NCI-H524 (cell line): ENCODE measurements at regions not wholly inside any gene's neighbourhood (a gene's known extent, or its start where the extent isn't known, plus 50 kb on each side); places are given as distances from the start of the nearest gene placed in this dataset.
"Not testable (repeated sequence)": the region's sequence is repeated elsewhere in the genome, so short reads cannot be mapped to it uniquely, and the experiment has no call there.

Experiments used
- DNase-seq, 2 experiments: peaks; one replicate each; lab custom pipeline; 2025; lab: John Stamatoyannopoulos, UW

DNA sequence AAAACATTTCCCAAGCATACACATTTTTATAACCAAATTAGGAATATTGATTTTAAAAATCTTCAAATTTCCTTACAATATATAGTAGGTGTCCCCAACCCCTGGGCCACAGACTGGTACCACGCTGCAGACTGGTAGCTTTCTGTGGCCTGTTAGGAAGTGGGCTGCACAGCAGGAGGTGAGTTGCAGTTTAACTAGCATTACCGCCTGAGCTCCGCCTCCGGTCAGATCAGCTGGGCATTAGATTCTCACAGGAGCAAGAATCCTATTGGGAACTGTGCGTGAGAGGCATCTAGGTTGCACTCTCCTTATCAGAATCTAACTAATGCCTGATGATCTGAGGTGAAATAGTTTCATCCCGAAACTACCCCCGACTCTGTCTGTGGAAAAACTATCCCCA lies 62.1 kb downstream of the ZWINT start:
- no peak for DNase-seq

DNA sequence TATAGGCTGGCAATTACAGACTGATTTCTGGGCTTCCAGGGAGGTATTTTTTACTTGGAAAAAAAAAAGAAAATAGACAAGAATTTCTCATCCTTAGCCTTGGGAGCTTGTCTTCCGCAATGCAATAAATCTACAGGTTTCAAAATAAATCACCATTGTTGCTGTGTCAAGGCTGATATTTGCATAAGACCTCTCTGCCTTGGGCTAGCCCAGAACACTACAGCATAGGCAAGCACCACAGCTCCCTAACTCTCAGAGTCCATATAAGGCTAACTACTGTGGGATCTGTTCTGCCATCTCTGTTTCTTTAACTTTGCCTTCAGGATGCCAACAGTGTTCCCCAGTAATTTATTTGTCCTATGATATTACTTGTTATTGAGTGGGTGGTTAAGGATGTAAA lies 64.4 kb downstream of the ZWINT start:
- no peak for DNase-seq

DNA sequence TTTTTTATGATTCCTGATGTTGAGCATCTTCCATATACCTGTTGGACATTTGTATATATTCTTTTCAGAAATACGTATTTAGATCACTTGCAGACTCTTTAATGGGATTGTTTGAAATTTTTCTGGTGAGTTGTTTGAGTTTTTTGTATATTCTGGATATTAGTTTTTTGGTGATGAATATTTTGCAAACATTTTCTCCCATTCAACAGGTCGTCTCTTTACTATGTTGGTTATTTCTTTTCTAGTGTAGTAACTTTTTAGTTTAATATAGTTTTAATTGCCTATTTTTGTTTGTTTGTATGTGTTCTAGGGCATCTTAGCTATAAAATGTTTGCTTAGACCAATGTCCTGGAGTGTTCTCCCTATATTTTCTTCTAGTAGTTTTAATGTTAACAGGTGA lies 72.7 kb downstream of the ZWINT start:
- no peak for DNase-seq

DNA sequence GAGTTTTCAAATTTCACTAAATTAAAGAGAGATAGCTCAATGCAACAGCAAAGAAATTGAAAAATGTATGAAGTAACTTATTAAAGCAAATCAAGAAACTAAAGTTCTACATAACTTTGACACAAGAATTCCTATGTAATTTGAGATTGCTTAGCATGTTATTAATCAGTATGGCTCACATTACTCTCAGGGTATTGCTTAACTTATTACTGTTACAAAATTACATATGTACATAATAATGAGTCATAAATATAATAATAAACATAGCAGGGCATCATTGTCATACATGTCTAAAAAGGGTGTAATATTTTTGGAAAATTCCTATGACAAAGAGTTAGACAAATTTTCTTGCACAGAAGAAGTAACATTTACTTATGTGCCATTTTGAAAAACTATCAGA lies 75.0 kb downstream of the ZWINT start:
- no peak for DNase-seq

DNA sequence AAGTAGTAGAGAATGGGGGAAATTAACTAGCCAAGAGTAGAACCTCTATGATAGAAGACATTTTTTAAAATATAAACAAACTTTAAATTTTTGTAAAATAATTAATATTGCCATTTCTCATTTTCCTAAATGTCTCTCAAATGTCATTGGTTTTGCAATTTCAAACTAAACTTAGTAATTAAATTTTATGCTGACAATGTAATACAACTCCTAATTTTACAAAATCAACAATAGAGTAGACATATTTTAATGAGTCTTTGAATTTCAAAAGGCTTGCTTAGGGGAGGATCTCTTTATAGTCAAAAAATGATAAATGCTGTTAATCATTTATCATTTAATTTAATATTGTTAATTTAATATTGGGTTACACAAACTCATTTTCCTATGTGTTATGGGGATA lies 81.8 kb downstream of the ZWINT start:
- DNase-seq = no peak

DNA sequence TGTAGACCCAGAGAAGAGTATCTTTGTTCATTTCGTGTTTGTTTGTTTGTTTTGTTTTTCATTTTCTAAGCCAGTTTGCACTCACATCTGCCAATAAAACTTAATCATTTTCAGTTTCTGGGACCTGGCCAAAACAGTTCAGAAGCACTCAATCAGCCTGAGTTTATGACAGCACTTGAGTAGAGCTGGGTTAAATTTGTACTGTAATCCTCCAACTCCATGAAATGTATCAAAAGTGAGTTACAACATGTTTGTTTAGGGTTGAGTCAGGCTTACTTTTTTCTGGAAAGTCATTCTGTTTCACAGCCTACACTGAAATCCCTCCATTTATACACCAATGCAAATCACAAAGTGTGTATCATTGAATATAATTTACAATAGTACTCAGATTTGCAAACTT lies 91.9 kb downstream of the ZWINT start:
- no peak for DNase-seq

DNA sequence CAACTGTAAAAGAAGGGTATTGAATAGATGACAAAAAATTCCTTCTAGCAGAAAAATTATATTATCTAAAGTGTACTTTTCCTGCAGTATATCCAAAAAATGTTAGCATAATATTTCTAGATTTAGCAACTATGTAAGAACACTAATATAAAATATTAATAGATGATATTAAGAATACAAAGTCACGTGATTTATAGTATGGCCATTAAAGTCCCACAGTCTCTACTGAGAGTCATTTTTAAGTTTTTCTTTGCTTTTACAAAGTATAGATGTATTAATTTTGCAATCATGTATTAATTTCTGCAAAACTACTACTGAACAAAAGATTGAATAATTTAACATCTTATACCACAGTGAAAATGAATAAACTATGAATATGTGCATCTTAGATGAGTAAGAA lies 94.9 kb downstream of the ZWINT start:
- DNase-seq = no peak

DNA sequence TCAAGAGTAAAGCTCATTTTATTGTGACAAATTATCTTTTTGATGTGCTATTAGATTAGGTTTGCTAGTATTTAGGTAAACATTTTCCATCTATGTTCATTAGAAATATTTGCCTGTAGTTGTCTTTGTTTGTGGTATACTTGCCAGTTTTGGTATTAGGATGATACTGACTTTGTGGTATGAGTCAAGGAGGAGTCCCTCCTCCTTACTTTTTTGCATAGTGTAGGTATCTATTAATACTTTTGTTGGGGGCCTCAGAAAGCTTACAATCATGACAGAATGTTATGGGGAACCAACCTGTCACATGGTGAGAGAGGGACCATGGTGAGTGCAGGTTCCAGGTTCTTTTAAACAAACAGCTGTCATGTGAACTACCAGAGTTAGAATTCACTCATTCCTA lies 102.1 kb downstream of the ZWINT start:
- no peak for DNase-seq

DNA sequence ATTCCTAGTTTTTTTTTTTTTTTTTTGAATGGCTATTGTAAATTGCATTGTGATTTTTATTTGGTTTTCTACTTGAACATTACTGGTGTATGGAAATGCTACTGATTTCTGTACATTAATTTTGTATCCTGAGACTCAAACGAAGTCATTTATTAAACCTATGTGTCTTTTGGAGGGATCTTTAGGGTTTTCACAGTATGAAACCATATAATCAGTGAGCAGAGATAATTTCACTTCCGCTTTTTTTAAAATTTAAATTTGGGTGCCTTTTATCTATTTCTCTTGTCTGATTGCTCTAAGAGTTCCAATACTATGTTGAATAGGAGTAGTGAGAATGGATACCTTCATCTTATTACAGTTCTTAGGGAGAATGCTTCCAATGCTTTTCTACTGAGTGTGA lies 102.7 kb downstream of the ZWINT start:
- no peak for DNase-seq

DNA sequence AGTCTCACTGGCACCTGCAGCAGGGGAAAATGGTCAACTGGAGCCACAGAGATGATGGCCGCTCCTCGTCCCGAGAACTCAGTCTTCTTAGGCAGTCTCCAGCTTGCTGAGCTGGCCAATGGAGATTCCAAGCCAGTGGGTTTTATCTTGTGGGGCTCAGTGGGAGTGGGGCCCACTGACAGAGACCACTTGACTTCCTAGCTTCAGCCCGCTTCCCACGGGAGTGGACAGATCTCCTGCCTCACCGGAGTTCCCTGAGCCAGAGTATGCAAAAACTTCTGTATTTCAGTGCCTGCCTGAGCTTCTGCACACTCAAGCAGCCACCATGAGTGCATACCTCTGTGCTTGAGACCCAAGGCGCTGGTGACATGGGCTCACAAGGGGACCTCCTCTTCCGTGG lies 105.8 kb downstream of the ZWINT start:
- DNase-seq = no peak

DNA sequence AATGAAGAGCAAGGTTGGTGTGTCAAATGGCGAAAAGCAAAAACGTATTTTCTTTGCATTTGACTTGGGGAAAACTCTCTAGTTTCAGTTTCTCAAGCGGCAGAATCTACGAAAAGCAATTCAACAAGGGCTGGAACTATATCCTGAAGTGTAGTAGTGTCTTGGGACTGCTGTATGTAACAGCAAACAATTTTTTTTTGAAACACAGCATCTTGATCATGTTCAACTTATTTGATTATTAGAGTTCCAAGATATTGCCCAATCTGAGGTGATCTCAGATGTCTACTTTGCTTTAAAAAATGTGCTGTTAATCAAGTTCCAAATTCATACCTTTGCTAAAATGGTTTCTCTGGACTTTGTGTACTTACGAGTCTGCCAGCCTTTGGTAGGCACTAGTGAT lies 120.6 kb downstream of the ZWINT start:
- DNase-seq = no peak

DNA sequence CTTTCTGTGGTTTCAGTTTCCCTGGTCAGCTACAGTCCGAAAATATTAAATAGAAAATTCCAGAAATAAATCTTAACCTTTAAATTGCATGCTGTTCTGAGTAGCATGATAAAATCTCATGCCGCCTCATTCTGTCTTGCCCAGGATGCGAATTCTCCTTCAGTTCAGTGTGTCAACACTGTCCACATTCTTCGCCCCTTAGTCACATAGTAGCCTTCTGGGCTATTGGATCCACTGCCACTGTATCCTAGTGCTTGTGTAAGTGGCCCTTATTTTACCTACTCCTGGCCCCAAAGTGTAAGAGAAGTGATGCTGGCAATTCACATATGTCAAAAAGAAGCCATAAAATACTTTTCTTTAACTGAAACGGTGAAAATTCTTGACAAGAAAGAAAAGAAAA lies 129.6 kb downstream of the ZWINT start:
- no peak for DNase-seq

DNA sequence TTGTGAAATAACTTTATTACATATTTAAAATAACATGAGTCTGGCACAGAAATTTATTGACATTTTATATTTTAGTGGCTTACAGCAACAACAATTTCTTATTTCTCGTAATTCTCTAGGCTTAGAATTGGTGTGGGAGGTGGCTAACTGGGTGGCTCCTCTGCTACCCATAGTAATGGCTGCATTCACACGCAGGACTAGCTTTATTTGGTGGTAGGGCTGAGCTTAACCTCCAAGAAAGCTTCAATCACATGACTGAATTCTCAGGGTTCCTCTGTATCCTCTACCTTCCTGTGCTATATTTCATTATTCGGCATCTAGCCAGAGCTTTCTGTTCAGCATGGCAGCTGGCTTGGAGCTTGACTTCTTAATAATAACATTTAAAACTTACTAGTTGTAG lies 138.8 kb downstream of the ZWINT start:
- no peak for DNase-seq

DNA sequence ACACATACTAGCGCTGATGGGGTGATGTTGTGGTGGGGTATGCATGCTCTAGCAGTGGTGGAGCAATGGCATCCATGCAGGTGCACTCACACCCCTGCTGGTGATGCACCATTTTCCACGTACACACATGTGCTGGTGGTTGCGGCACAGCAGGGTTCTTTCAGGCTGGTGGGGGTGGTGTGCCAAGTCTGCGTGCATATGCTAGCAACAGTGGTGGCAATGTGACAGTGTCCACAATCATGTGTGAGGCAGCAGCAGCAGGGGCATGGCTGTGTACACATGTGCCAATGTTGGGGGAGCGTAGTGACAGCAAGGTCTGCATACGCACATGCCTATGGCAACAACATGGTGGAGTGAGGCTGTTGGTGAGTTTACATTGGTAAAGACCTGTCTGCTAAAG lies 148.1 kb downstream of the ZWINT start:
- no peak for DNase-seq

DNA sequence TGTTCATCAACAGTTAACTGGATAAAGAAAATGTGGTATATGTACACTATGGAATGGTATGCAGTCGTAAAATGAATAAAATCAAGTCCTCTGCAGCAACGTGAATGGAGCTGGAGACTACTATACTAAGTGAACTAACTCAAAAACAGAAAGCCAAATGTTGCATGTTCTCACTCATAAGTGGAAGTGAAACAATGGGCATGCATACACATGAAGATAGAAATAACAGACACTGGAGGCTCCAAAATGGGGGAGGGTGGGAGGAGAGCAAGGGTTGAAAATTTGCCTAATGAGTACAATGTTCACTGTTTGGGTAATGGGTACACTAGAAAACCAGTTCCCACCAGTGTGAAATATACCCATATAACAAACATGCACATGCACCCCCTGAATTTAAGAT lies 179.5 kb downstream of the ZWINT start:
- DNase-seq = no peak

DNA sequence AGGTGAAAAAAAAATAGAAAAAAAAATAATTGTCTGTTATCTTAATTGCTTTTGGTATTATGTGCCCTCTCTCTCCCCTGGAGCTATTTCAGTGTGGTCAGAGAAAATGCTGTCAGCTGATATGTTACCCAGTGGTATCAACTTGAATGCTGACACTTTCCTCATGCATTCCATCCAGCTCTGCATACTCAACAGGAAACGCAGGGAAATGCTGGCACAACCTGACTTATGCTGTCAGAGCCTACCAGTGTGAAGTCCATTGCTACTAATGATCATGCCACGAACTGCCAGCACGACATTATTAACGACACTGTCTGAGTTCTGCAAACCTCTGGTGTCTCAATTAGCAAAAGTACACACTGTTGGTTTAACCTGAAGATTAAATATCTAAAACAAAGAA lies 182.8 kb downstream of the ZWINT start:
- no peak for DNase-seq

DNA sequence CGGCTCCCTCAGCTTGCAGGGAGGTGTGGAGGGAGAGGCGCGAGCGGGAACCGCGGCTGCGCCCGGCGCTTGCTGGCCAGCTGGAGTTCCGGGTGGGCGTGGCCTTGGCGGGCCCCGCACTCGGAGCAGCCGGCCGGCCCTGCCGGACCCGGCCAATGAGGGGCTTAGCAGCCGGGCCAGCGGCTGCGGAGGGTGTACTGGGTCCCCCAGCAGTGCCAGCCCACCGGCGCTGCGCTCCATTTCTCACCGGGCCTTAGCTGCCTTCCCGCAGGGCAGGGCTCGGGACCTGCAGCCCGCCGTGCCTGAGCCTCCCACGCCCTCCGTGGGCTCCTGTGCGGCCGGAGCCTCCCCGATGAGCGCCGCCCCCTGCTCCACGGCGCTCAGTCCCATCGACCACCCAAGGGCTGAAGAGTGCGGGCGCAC lies 206.0 kb downstream of the ZWINT start:
- not testable (repeated sequence) for DNase-seq

DNA sequence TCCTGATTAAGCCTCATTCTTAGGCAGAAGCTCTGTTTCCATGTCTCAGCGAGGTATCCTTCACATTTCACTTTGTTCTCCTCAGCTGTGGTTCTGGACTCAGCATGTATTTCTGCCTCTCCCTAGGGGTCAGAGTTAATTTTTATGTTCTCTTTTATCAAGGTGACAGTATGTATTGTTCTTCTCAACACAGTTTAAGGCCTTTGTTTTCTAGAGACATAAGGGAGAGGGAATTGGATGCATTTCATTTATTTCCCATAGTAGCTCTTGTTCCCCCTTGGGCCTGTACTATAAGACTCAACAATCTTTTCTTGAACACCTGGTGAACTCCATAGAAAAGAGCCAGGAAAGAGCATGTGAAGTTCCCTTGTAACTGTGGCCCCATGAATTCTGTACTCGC lies 214.3 kb downstream of the ZWINT start:
- no peak for DNase-seq

DNA sequence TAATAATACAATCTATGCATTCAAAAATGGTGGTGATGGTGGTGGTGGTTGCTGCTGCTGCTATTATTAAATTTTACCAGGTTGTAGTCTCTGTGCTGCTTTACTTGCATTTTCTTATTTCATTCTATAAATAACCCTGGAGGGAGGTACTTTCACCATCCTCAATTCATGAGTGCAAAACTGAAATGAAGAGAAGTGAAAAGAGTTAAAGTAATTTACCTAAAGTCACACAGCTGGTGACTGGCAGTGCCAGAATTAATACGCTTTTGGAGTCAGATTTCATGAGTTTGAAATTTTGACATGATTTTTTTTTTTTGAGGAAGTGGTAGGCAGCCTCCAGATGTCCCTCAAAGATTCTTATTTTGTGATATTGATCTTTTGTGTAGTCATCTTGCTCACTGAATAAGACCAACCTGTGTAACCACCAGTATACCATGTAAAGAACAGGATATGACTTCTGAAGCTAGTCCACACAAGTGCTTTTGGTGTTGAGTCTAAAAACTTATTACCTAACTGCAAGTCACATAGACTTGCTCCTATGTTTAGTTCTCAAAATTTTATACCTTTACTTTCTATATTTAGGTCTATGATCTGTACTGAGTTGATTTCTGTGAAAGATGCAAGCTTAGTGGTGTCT lies 218.8 kb downstream of the ZWINT start:
- no peak for DNase-seq

DNA sequence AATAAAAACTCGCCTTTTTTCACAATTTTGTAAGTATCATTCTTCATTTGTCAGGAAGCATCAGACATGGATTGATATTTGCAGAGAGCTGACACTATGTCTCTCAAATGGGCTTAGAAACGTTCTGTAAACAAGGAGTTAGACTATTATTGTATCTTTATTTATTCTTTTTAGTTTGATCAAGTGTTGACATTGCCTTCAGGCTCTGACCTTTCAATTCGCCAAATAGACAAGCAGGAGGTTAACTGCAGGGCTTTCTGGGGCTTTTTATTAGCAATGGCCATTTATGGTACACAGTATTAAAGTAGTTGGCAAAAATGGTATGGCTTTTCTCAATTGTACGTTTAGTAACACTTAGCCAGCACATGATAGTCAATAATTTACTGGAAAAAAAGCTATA lies 221.7 kb downstream of the ZWINT start:
- no peak for DNase-seq

DNA sequence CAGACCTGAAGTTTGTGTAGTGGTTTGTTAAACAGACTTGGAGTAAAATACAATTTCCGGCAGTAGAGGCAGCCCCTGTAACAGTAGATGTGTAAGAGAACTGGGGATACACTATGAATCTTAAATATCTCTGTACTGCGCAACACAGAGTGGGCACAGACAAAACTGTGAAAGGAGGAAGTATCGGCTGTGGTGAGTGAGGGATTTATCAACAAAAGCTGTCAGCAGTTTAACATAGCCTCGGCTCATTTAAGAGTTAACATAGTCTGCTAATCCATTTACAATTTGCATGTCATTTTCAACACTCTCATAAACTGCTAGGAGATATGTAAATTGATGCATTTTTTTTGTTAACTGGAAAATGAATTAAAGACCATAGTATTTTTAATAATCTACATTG lies 225.2 kb downstream of the ZWINT start:
- DNase-seq = no peak

DNA sequence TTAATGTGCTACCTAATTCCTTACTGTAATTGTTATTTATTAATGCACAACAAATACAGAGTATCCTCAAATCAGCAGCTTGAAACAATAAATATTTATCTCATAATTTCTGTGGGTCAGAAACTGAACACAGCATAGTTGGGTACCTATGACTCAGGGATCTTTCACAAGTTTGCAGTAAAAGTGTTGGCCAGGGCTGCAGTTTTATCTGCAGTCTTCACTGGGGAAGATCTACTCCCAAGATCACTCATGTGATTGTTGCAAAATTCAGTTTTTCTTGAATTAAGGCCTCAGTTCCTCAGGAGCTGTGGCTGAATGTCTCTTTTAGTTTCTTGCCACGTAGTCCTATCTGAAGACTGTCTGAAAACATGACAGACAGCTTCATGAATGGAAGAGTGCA lies 237.8 kb downstream of the ZWINT start:
- no peak for DNase-seq

DNA sequence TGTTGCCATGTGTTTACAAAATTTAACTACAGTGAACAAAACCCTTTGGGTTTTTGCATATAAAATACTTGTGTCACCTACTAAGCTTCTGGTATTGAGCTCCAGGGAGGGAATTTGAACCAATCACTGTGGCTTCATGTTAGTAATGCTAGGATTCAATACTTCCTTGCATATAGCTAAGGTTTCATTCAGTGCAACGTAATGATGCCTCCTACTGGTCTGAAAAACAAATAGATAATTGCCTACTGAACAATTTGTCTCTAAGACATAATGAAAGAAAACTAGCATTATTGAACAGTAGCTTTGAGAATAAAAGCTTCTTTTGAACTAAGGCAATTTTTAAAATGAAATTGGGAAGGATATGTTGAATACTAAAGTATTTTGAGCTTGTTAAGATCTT lies 244.4 kb downstream of the ZWINT start:
- DNase-seq = peak in 1 of 2 experiments; percentile 5

DNA sequence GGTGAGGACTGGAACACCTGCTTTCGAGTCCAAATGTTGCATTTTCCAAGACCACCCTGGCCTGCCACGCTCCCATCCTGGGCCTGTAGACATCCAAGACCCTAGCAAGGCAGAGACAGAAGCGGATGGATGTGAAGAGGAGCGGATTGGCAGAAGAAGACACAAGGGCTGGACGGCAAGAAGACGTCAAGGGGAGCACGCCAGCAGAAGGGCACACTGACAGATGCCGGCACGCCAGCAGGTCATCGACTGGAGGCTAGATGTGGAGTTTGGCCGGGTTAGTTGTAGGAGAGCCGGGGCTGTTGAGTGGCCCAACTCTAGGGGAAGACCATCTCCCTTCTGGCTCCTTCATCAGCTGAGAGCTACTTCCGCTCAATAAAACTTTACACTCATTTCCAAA lies 251.6 kb downstream of the ZWINT start:
- DNase-seq = no peak

DNA sequence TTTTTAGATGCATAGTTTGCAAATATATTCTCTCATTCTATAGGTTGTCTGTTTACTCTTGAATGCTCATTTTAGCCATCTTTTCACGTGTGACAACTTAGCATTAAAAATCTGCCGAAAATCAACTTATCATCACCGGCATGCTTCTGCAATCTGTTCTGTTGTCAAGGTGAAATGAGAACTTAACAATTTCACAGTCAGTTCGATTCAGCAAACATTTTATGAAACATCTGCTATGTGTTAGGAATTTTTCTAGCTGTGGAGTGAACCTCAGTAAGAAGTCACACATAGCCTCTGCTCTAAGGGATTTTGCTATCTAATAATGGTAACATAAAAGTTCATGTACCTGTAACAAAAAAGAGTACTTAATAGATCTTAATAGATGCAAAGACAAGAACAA lies 256.1 kb downstream of the ZWINT start:
- no peak for DNase-seq
